NCI-H774 (cell line): ENCODE measurements at regions not wholly inside any gene's neighbourhood (a gene's known extent, or its start where the extent isn't known, plus 50 kb on each side); places are given as distances from the start of the nearest gene placed in this dataset.
"Not testable (repeated sequence)": the region's sequence is repeated elsewhere in the genome, so short reads cannot be mapped to it uniquely, and the experiment has no call there.

Source experiments
- DNase-seq: peaks from one replicate; lab custom pipeline; 2025; lab: John Stamatoyannopoulos, UW

- DNase-seq = no peak
Measured at GRCh38 chr19:30276883-30277280, 95.3 kb upstream of the ZNF536 start.

DNA sequence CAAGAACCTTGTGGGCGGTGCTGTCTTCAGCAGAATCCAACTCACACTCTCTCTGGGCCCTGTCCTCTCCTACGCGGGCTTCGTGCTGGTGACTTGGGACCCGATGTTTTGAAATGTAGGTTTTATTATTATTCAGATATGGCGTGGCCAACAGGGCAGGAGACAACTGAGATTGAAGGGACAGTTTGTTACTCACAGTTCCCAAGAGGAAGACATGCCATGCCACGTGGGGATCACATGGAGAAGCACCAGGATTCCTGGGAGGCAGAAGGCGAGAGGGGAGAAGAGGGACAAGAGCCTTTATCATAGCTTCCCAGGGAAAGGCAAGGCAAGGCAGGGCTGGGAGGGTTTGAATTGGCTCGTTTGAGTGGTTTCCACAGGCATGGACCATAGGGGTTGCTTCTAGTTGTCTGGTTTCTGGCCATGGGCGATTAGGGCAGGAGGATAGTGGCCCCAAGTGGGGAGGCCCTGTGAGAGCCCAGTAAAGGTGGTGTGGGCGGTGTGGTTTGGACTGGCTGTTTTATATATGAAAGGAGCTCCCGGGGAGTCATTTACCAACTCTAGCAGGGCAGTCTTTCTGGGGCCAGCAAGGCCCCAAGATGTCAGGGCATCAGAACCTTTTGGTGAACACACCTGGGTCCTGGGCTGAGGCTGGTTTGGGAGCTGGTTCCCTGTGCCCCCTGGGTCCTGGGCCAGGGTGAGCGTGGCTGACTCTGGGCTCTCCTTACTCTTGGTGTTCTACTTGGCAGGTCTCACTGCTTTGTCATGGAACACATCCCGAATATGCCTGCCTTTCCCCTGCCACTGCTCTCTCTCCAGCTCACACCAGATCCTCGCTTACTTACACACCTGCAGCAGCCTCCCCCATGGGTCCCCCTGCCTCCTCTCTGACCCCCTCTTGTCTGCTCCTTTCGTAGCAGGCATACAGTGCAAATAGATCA lies 94.0 kb upstream of the ZNF536 start:
- no peak for DNase-seq

GRCh38 chr19:30278882-30279254 lies 93.3 kb upstream of the ZNF536 start:
- DNase-seq = no peak

- no peak for DNase-seq
Measured at GRCh38 chr19:30280018-30280417, 92.2 kb upstream of the ZNF536 start.

DNA sequence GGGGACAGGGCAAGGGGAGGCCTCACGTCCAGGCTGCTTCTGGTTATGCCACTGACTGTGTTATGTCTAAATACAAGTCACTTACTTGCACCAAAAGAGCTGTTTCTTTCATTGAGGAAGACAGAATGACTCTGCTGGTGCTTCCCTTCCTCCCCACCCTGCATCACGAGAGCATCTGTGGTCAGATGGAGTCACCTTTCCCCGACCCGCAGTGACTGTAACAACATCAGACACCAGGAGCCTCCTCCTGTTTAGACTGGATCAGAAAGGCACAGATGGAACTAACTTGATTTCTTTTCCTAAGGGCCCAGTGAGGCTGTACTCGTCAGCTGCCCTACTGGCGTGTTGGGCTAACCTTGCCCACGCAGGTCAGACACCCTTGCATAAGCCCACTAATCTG lies 90.3 kb upstream of the ZNF536 start:
- DNase-seq = no peak

GRCh38 chr19:30283556-30283955 lies 88.6 kb upstream of the ZNF536 start:
- no peak for DNase-seq

DNA sequence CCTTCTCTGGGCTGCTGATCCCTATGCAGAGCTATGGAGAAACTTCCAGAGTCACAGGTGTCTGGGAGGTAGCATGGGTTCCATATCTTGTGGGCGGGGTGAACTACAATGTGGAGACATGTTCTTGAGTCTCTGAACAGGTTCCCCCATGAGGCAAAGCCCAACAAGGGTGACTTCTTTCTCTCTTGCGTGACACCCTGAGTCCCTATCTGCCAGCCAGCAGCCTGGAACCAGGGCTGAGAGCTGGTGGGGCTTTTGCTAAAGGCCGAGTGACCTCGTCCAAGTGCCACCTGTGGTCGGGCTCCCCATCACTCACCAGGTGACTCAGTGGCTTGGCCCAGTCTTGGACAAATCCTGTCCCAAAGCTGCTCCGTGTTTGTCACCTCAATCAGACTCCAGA lies 88.0 kb upstream of the ZNF536 start:
- DNase-seq = no peak

- DNase-seq = no peak
Measured at GRCh38 chr19:30284885-30285284, 87.3 kb upstream of the ZNF536 start.

DNA sequence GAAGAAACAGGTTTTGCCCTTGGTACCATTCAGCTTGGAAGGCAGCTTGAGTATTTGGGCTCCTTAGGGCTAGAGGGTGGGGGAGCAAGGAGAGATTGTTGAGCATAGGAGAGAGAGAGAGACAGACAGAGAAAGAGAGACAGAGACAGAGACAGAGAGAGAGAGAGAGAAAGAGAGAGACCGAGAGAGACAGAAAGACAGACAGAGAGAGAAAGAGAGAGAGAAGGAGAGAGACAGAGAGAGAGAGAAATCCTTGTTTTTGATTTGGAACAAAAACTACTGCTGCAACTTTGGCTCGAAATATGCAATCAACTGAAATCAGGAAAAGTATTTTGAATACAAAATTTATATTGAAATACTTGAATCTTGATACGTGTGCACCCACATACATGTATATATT lies 85.8 kb upstream of the ZNF536 start:
- DNase-seq = no peak

DNA sequence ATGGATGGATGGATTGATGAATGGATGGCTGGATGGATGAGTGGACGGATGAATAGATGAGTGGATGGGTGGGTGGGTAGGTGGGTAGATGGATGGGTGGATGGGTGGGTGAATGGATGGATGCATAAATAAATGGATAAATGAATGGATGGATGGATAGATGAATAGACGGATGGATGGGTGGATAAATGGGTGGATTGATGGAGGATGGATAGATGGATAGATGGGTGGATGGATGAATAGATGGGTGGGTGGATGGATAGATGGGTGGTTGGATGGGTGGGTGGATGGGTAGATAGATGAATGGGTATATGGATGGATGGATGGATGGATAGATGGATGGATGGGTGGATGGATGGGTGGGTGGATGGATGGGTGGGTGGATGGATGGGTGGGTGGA lies 84.9 kb upstream of the ZNF536 start:
- DNase-seq = no peak

DNA sequence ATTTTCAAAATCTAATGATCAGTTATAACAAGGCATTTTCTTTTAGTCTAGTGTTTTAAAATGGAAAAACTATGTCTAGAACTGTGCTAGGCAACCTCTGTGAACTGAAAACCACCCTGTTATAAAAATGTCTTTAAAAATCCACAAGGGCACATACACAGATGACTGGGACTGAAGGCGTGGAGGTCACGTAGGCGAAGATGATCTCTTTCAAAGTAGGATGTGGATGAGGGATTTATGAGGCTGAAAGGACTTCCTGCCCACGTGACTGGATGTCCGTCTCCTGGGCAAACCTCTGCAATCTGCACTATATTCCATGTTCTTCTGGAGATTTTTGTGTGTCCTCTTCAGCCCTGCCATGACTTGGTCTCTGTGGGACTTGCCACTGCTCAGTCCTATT lies 84.2 kb upstream of the ZNF536 start:
- no peak for DNase-seq

DNA sequence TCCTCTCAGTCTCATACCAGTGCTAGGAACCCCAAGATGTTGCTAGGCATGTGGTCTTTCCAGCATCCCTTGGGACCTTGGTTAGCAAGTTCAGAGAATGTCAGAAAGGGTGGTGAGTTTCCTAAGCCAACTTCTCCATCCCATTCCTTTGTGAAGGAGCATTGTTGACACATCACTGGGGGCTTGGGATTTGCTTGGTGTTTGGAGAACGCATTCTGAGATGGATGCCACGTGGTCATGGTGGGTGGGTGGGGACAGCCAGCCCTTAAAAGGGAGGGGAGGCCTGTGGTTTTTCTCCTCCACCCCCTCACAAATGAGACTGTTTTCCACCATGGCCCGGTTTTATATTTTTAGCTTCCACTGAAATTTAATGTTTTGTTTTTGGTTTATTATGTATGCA lies 83.3 kb upstream of the ZNF536 start:
- DNase-seq = no peak

DNA sequence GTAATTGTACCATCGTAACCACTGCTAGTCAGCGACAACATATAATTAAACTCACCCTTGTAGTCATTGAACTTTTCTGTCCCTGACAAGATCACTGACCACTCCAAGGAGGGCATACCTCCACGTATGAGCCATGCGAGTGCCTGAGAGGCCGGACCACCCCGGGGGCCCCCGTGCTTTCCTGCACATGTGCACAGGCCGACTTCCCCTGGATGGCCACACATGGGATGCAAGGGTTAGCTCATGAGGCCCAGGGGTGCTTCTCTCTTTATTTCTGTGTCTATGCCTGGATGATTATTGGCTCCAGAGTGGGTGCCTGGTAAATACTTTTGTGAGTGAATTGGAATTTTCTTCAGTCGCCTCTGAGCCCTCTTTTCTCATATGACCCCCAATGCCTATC lies 82.8 kb upstream of the ZNF536 start:
- no peak for DNase-seq

DNA sequence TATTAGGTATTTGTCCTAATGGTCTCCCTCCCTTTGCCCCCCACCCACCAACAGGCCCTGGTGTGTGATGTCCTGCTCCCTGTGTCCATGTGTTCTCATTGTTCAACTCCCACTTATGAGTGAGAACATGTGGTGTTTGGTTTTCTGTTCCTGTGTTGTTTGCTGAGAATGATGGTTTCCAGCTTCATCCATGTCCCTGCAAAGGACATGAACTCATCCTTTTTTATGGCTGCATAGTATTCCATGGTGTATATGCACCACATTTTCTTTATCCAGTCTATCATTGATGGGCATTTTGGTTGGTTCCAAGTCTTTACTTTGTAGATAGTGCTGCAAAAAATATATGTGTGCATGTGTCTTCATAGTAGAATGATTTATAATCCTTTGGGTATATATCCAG lies 81.4 kb upstream of the ZNF536 start:
- not testable (repeated sequence) for DNase-seq

DNA sequence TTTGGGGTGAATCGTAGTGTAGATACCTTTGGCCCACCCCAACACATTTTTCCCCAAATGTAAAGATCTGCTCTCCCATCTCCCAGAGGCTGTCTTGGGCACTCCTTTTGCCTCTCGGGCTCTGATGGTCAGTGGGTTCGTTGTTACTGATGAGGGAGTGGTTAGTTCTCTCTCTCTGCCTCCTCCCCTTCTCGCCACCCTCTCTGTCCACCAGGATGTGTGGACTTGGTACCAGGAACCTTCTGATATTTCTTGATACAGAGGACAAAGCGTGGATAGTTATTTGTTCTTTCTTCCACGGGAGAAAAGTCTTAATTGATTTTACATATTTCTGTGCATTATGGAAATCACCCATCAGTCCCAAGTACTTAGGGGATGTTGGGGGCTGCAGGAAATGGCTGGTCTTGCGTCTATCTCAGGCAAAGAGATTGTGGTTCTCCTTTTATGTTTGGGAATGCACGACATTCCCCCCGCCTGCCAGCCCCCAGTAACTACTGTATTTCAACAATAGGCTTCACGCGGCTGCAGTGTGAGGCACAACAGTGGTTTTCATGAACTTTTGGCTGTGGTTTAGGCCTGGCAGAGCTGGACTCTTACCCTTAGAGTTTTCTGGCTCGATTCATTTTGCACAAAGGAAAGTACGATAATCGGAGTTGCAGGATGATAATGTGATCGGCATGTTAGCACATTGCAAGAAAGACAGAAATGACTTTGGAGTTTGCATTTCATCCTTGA lies 79.0 kb upstream of the ZNF536 start:
- no peak for DNase-seq

GRCh38 chr19:30297969-30298368 lies 74.2 kb upstream of the ZNF536 start:
- DNase-seq = no peak

DNA sequence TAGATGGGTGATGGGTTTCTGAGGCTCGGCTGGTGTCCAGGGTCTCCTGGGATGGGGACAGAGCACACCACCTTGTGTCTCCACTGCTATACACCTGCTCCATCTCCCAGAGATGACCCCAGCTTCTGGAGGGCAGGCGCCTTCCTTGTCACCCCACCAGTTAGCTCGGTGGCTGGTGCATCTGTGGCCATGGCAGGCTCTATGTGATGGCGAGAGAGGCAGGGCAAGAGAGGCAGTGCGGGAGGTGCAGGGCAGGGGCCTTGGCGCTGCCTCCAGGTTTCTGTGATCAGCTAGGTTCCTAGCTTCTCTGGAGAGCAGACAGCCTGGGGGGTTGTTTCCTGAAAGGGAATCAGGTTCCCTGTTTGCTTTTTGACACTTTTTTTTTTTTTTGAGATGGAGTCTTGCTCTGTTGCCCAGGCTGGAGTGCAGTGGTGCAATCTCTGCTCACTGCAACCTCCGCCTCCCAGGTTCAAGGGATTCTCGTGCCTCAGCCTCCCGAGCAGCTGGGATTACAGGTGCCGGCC lies 69.0 kb upstream of the ZNF536 start:
- DNase-seq = no peak

DNA sequence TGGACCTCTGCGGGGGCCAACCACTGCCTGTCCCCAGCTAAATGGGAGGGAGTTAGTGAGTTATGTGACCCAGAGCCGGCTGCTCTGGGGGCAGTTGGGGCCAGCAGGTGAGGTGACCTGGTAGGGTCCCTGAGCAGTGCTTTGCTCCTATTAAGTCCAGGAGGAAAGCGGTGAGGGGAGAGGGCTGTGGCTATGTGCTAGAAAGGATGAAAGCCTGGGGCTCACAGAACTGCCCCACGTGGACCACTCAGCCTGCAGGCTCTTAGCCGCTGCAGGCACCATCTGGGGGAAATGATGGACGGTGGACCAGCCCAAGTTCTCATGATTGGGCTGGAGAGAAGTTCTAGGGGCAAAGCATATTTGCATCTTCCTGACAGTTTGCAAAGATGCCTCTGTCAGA lies 67.6 kb upstream of the ZNF536 start:
- DNase-seq = no peak

GRCh38 chr19:30305346-30306060 lies 66.7 kb upstream of the ZNF536 start:
- no peak for DNase-seq

GRCh38 chr19:30307191-30307974 lies 64.8 kb upstream of the ZNF536 start:
- DNase-seq = no peak

- no peak for DNase-seq
Measured at GRCh38 chr19:30309176-30309575, 63.0 kb upstream of the ZNF536 start.
